ENCODE measurements at regions not wholly inside any gene's neighbourhood (a gene's known extent, or its start where the extent isn't known, plus 50 kb on each side); places are given as distances from the start of the nearest gene placed in this dataset.

DNA sequence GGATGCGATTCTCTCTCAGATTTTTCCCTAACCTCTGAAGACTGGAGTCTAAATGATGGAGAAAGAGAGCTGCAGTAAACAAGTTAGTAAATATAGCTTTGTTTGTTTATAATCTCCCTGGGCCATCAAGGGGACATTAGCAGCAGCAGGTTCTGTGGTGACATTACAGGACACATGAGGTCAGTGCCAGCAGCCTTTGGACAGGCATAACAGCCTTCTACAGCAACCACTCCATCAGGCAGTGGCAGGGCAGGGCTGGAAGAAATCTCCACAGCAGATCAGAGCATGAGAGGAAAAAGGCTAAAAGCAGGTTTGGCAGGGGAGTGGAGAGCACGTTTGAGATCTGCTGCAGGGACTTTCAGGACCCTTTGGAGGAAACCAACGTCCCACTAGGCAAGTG, 127.6 kb upstream of the ACP3 start:
- peaks cover 12% of the 10 kb centered on the region for H3K27me3 ChIP-seq (replicated peaks; ENCODE audit: control insufficient read depth, insufficient read depth, low read length)
- H3K9ac ChIP-seq (ENCODE audit: low read length), result no peak overlapping the region
- H3K4me3 ChIP-seq (ENCODE audit: low read length), result no peak overlapping the region
- H3K9me3 ChIP-seq (ENCODE audit: control insufficient read depth, low read length), result no peaks in the 10 kb centered on the region
- peaks cover 4% of the 10 kb centered on the region for H3K4me1 ChIP-seq (ENCODE audit: control insufficient read depth, insufficient read depth, low read length)
- H3K36me3 ChIP-seq (ENCODE audit: control insufficient read depth, insufficient read depth, low read length, severe bottlenecking), result no peaks in the 10 kb centered on the region
- DNase-seq (ENCODE audit: low read depth), result no peak

DNA sequence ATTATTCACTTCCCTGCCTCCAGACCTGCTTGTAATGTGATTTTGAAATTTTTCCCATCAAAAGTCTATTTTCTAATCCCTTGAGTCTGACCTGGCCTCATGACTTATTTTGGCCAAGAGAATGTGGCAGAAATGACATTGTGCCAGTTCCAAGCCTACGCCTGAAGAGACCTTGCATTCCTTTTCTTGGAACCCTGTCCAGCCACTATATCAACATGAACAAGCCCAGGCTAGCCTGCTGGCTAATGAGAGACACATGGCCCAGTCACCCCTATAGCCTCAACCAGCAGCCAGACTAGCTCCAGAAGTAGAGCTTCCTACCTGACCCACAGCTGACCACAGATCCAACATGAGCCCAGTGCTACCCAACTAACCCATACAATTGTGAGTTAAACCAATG, 121.1 kb upstream of the ACP3 start:
- Histone ChIP-seq H3K27me3 (replicated peaks; ENCODE audit: control insufficient read depth, insufficient read depth, low read length) (no peaks in the 10 kb centered on the region), H3K4me1 (ENCODE audit: control insufficient read depth, insufficient read depth, low read length) (peaks cover 22% of the 10 kb centered on the region), H3K4me3 (ENCODE audit: low read length) (no peak overlapping the region), H3K9ac (ENCODE audit: low read length) (no peak overlapping the region), H3K9me3 (ENCODE audit: control insufficient read depth, low read length) (no peaks in the 10 kb centered on the region), H3K36me3 (ENCODE audit: control insufficient read depth, insufficient read depth, low read length, severe bottlenecking) (no peaks in the 10 kb centered on the region)
- no peak for DNase-seq (ENCODE audit: low read depth)

DNA sequence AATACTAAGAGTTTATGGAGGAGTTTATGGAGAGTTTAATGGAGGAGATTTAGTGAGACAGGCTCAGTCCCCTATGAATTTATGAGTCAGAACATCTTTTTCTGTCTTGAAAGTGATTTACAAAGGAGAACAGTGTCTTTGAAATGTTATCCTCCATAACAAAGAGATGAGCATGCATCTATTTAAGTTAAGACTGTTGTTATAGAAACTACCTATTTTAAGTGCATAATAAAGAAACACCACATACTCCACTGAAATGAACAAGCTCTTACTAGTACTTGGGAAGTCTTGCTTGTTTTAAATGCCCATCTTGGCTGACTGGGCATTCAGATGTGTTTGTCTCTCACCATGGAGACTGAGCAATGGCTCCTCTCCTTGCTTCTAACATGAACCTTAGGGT, 118.7 kb upstream of the ACP3 start:
- Histone ChIP-seq H3K27me3 (replicated peaks; ENCODE audit: control insufficient read depth, insufficient read depth, low read length) (no peaks in the 10 kb centered on the region), H3K9me3 (ENCODE audit: control insufficient read depth, low read length) (no peaks in the 10 kb centered on the region), H3K36me3 (ENCODE audit: control insufficient read depth, insufficient read depth, low read length, severe bottlenecking) (no peaks in the 10 kb centered on the region), H3K4me3 (ENCODE audit: low read length) (no peak overlapping the region), H3K9ac (ENCODE audit: low read length) (no peak overlapping the region), H3K4me1 (ENCODE audit: control insufficient read depth, insufficient read depth, low read length) (peaks cover 22% of the 10 kb centered on the region)
- DNase-seq (ENCODE audit: low read depth), result no peak

DNA sequence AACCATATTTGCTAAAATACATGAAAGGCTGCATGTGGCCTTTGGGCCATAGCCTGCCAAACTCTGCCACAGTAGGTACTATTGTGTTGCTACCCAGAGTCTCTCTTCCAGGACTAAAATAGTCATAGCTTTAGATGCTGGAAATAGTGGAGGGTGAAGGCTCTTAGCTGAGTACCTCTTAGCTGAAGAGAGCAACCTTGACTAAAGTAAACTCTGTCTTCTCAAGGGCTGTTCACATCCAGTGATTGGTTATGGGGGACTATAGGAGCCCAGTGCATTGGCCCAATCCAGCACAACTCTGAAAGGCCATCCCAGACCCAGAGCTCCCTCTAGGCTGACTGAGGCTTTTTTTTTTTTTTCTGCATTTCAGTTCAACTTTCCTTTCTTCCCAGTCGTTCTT, 117.8 kb upstream of the ACP3 start:
- H3K9ac ChIP-seq (ENCODE audit: low read length), result no peak overlapping the region
- H3K36me3 ChIP-seq (ENCODE audit: control insufficient read depth, insufficient read depth, low read length, severe bottlenecking), result no peaks in the 10 kb centered on the region
- no peaks in the 10 kb centered on the region for H3K9me3 ChIP-seq (ENCODE audit: control insufficient read depth, low read length)
- H3K4me1 ChIP-seq (ENCODE audit: control insufficient read depth, insufficient read depth, low read length), result peaks cover 18% of the 10 kb centered on the region
- DNase-seq (ENCODE audit: low read depth), result no peak
- no peak overlapping the region for H3K4me3 ChIP-seq (ENCODE audit: low read length)
- H3K27me3 ChIP-seq (replicated peaks; ENCODE audit: control insufficient read depth, insufficient read depth, low read length), result no peaks in the 10 kb centered on the region

DNA sequence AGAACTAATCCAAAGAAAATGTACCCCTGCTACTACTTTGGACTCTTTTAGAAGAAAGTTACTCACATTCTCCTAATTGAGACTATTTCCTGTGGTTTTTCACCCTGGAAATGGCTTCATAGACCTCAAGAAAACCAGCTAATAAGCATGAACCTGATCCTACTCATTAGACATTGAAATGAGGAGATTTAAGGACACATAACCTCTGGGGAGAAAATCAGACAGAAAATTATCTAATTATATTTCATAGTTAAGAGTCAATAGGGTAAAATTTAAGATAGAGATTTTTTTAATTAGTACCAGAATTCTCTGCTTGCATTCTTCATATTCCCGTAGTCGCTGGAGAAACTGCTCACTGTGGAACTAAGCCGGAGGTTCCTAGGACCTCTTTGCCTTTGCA, 114.6 kb upstream of the ACP3 start:
- Histone ChIP-seq H3K27me3 (replicated peaks; ENCODE audit: control insufficient read depth, insufficient read depth, low read length) (peaks cover 4% of the 10 kb centered on the region), H3K9ac (ENCODE audit: low read length) (no peak overlapping the region), H3K4me1 (ENCODE audit: control insufficient read depth, insufficient read depth, low read length) (no peaks in the 10 kb centered on the region), H3K9me3 (ENCODE audit: control insufficient read depth, low read length) (no peaks in the 10 kb centered on the region), H3K4me3 (ENCODE audit: low read length) (no peak overlapping the region), H3K36me3 (ENCODE audit: control insufficient read depth, insufficient read depth, low read length, severe bottlenecking) (no peaks in the 10 kb centered on the region)
- DNase-seq (ENCODE audit: low read depth), result no peak

DNA sequence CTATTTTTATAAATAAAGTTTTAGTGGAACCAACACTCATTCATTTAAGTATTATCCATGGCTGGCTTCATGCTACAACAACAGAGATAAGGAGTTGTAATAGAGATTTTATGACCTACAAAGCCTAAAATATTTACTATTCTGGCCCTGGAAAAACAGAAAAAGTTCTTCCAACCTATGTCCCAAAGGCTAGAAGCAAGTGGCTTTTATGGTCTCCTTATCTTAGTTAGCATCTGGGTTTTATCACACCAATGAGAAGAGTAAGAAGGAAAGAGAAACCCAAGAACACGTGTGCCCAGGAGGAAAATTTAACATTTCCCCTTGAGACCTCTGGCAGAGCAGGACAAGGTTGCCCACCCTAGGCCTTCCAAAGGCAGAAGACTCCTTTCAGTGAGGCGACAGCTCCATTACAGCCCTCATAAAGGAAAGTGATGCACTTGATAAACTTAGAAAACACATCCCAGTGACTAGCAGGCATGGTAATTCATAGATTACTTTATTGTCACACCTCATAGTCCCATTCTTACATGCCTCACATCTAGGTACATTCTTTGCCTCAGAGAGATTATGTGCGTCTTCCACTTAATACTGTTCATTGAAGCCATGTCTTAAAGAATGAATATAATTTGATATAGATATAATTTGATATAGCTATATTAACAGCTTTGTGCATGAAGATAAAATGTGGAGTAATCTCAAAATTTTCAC, 113.2 kb upstream of the ACP3 start:
- H3K36me3 ChIP-seq (ENCODE audit: control insufficient read depth, insufficient read depth, low read length, severe bottlenecking), result no peaks in the 10 kb centered on the region
- H3K9me3 ChIP-seq (ENCODE audit: control insufficient read depth, low read length), result no peaks in the 10 kb centered on the region
- DNase-seq (ENCODE audit: low read depth), result no peak
- no peak overlapping the region for H3K4me3 ChIP-seq (ENCODE audit: low read length)
- H3K9ac ChIP-seq (ENCODE audit: low read length), result no peak overlapping the region
- no peaks in the 10 kb centered on the region for H3K4me1 ChIP-seq (ENCODE audit: control insufficient read depth, insufficient read depth, low read length)
- H3K27me3 ChIP-seq (replicated peaks; ENCODE audit: control insufficient read depth, insufficient read depth, low read length), result peaks cover 5% of the 10 kb centered on the region

DNA sequence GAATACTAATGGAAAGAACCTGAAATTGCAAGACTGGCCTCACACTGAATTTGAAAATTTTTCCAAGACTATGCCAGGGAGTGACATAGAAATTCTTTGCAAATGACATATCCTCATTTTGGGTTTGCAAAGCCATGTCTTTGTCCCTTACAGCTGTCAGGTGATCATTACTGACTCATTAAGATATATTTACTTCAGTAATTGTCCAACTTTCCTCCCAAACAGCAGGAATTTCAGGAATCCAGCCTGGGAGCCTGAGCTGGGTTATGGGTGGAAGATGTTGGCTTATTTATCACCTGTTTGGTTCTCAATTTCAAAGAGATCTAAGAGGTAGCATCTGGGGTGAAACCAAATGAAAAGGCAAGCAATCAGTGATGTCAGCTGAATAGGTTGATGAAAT, 111.6 kb upstream of the ACP3 start:
- no peak overlapping the region for H3K9ac ChIP-seq (ENCODE audit: low read length)
- no peak for DNase-seq (ENCODE audit: low read depth)
- H3K36me3 ChIP-seq (ENCODE audit: control insufficient read depth, insufficient read depth, low read length, severe bottlenecking), result no peaks in the 10 kb centered on the region
- no peak overlapping the region for H3K4me3 ChIP-seq (ENCODE audit: low read length)
- H3K27me3 ChIP-seq (replicated peaks; ENCODE audit: control insufficient read depth, insufficient read depth, low read length), result peaks cover 5% of the 10 kb centered on the region
- H3K9me3 ChIP-seq (ENCODE audit: control insufficient read depth, low read length), result no peaks in the 10 kb centered on the region
- peaks cover 2% of the 10 kb centered on the region for H3K4me1 ChIP-seq (ENCODE audit: control insufficient read depth, insufficient read depth, low read length)

DNA sequence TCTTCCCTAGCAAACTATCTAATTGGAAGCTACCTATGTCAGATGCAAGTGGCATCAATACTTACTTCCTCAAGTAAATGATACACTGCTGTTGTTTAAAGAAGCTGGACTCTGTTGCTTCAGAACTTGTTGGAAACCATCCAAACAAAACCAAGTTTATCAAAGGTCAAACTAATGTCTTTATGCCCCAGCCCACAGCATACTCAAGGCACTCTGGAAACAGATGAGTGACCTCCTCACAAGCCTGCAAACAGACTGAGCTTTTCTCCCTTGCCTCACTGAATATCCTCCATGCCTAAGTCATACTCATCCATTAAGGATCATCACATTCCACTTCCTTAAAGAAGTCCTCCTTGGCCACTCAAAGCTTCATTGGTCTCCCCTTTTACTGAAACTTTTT, 107.4 kb upstream of the ACP3 start:
- no peak overlapping the region for H3K9ac ChIP-seq (ENCODE audit: low read length)
- no peak for DNase-seq (ENCODE audit: low read depth)

DNA sequence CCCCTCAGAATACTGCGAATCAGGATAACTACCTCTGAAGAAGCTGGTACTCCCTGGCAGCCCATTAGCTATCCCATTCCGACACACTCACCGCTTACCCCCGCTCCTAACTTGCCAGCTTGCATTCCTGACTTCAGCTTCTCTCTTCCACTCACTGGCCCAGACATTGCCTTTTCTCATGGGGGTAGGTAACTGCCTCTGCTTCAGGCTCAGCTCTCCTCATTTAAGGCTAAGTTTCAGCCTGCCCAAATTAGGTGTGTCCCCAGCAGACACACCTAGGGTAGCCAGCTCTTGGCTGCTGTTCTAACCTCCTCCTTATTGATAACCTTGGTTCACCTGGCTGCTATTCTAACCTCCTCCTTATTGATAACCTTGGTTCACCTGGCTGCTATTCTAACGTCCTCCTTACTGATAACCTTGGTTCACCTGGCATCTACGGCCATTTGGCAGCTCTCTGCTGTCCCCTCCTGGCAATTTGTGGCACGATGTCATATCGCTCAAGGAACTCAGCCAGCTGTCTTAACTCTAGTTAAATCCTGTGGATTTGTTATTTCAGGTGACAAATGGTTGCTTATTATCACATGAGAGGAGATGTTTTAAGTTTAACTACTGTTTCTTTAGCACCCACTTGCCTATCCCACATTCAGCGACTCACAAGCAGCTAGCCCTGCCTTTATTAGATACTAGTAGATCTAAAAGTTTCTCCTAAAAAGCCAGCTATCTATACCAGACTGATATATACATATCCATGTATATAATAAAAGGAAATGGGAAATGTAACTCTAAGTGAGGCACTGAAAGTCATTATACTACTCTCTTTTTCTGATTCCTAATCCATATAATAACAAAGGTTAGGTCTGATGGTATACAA, 106.5 kb upstream of the ACP3 start:
- no peak overlapping the region for H3K4me3 ChIP-seq (ENCODE audit: low read length)
- DNase-seq (ENCODE audit: low read depth), result no peak
- H3K27me3 ChIP-seq (replicated peaks; ENCODE audit: control insufficient read depth, insufficient read depth, low read length), result peaks cover 5% of the 10 kb centered on the region
- no peak overlapping the region for H3K9ac ChIP-seq (ENCODE audit: low read length)
- H3K36me3 ChIP-seq (ENCODE audit: control insufficient read depth, insufficient read depth, low read length, severe bottlenecking), result no peaks in the 10 kb centered on the region
- no peaks in the 10 kb centered on the region for H3K9me3 ChIP-seq (ENCODE audit: control insufficient read depth, low read length)
- peaks cover 16% of the 10 kb centered on the region for H3K4me1 ChIP-seq (ENCODE audit: control insufficient read depth, insufficient read depth, low read length)

More for the DNA sequence above, 107.4 kb upstream of the ACP3 start:
- Histone ChIP-seq H3K9me3 (ENCODE audit: control insufficient read depth, low read length) (no peaks in the 10 kb centered on the region), H3K4me3 (ENCODE audit: low read length) (no peak overlapping the region), H3K4me1 (ENCODE audit: control insufficient read depth, insufficient read depth, low read length) (peaks cover 16% of the 10 kb centered on the region), H3K36me3 (ENCODE audit: control insufficient read depth, insufficient read depth, low read length, severe bottlenecking) (no peaks in the 10 kb centered on the region), H3K27me3 (replicated peaks; ENCODE audit: control insufficient read depth, insufficient read depth, low read length) (peaks cover 5% of the 10 kb centered on the region)

DNA sequence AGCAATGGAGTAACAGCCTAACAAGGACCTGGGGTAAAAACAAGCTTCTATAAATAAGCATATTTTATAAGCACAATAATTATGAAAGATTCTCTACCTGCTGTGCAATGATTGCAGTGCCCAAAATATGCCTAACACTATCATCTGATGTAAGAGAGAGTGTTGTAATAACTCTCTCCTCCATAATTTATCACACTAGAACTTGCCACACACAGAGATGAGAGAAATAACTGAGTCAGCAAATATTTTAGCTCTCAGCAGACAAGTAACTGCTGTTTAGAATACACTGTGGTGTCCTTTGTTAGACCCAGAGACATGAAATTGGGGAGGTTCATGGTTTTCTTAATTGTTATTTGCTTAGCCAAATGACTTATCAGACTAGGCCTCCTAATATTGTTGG, 105.3 kb upstream of the ACP3 start:
- peaks cover 5% of the 10 kb centered on the region for H3K27me3 ChIP-seq (replicated peaks; ENCODE audit: control insufficient read depth, insufficient read depth, low read length)
- no peaks in the 10 kb centered on the region for H3K36me3 ChIP-seq (ENCODE audit: control insufficient read depth, insufficient read depth, low read length, severe bottlenecking)
- no peak overlapping the region for H3K9ac ChIP-seq (ENCODE audit: low read length)
- peaks cover 16% of the 10 kb centered on the region for H3K4me1 ChIP-seq (ENCODE audit: control insufficient read depth, insufficient read depth, low read length)
- no peak for DNase-seq (ENCODE audit: low read depth)
- H3K9me3 ChIP-seq (ENCODE audit: control insufficient read depth, low read length), result no peaks in the 10 kb centered on the region
- no peak overlapping the region for H3K4me3 ChIP-seq (ENCODE audit: low read length)

DNA sequence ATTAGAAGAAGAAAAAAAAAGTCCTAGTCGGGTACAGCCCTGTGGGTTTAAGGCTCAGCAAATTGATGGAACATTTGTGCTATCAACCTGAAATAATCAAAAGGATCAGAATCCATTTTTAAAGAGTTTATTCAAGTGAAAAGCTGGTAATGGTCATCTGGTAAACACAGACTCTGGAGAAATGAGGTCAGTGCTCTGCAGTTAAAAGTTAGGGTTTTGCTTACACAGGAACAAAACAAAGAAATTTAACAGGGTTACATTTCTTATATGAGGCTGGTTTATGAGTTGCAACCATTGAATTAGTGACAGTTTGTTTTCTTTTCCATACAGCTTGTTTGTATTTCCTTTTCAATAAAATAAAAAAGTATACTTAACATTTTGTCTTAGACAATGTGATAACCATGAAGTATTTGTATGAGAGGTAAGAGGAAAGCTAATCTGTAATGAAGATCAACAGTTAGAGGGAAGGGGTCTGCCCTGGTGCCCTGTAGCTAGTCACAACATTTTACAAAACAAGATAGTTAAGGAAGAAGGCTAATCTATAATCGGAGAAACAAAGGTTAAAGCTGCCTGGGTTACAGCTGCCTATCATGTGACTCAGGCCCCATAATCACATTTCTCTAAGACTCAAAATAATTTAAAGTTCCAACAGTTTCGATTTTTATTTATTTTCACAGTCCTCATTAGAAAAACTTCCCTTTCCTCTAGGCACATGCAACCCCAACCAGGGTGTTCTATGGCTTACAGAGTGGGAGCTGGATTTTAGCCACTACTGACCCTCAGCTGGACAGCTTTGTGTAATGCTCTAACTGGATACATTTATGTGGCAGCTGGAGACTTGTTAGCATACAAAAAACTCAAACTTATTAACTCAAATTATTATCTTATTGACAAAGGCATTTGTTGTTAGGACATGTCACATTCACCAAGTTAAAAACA, 98.1 kb upstream of the ACP3 start:
- Histone ChIP-seq H3K9me3 (ENCODE audit: control insufficient read depth, low read length) (no peaks in the 10 kb centered on the region), H3K27me3 (replicated peaks; ENCODE audit: control insufficient read depth, insufficient read depth, low read length) (peaks cover 6% of the 10 kb centered on the region), H3K36me3 (ENCODE audit: control insufficient read depth, insufficient read depth, low read length, severe bottlenecking) (no peaks in the 10 kb centered on the region), H3K9ac (ENCODE audit: low read length) (no peak overlapping the region), H3K4me1 (ENCODE audit: control insufficient read depth, insufficient read depth, low read length) (peaks cover 11% of the 10 kb centered on the region), H3K4me3 (ENCODE audit: low read length) (no peak overlapping the region)
- DNase-seq (ENCODE audit: low read depth), result no peak
